Activated gamma-delta T cell treated with Interleukin-2 at 50 U/mL for 16 hours (primary cell): ENCODE measurements at regions not wholly inside any gene's neighbourhood (a gene's known extent, or its start where the extent isn't known, plus 50 kb on each side); places are given as distances from the start of the nearest gene placed in this dataset.
"Not testable (repeated sequence)": the region's sequence is repeated elsewhere in the genome, so short reads cannot be mapped to it uniquely, and the experiment has no call there.

Experiments
- DNase-seq: peaks from one replicate; pipeline ENCODE4 v3.0.0-alpha.2; 2020

DNA sequence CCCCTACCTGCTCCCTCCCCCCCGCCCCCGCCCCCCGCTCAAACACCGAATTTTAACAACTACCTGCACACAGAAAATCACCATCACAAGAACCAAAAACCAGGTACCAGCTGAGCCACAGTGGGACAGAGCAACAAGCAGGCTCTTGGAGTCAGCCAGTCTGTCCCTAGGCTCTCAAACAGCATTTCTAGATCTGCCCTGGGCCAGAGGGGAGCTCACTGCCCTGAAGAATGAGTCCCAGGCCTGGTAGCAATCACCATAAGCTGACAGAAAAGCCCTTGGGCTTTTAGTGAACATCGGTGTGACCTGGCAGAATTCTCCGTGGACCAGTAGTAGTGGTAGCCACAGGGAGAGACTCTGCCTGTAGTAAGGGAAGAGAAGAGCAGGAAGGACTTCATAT is 58.3 kb downstream of the C11orf87 start:
- no peak for DNase-seq

DNA sequence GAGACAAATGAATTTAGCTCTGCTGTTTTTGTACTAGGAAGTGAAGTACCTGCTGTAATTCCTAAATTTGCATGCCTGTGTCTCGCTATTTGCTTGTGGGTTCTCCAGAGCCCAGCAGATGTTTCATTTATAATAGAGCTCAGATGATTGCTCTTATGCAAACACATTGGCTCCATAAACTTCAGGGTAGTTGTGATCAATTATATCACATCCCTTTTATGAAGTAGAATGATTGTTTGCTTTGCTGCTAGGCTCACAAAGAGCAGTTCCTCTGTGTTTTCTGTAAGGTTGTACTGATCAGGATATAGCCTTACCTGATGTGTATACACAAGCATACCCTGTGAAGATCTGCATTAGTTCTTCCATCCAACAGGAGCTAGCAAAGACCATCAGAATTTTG is 64.1 kb downstream of the C11orf87 start:
- DNase-seq = no peak

DNA sequence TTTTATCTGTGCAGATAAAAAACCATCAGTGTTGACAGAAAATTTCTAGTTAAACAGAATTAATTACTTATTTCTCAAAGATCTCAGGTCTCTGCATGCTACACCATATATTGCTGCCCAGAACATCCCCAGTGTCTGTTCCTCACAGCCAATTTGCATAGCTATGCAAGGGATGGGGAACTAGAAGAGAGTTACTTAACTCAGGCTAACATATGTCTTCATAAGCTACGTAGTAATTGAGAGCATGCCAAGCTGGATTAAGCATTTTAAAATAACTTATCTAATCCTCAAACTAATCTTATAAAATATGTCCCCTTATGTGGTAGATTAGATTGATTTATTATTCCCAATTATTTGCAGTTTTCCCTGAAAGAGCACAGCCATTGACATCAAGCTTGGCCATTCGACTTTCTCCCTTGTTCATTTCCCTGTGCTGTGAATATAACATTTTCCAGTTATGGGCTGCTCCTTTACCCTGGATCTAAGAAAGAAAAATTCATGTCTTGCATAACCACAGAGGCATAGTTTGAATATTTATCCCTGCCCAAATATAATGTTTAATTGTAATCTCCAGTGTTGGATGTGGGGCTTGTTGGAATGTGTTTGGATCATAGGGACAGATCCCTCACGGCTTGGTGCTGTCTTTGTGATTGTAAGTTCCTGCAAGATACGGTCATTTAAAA is 69.1 kb downstream of the C11orf87 start:
- no peak for DNase-seq

DNA sequence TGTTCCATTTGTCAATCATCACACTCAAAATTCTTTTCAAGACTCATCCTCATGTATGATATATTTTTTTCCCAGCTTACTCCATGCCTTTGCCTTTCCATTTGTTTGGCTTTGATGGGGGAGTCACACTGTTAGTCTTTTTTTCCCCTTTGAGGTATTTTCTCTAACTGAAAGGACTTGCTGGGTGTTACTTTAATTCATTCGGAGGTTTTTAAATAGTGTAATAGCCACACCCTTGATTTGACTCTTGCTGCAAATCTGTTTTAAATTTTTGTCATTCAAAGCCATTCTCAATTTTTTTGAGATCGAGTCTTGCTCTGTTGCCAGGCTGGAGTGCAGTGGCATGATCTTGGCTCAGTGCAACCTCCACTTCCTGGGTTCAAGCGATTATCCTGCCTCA is 84.1 kb downstream of the C11orf87 start:
- DNase-seq = no peak

DNA sequence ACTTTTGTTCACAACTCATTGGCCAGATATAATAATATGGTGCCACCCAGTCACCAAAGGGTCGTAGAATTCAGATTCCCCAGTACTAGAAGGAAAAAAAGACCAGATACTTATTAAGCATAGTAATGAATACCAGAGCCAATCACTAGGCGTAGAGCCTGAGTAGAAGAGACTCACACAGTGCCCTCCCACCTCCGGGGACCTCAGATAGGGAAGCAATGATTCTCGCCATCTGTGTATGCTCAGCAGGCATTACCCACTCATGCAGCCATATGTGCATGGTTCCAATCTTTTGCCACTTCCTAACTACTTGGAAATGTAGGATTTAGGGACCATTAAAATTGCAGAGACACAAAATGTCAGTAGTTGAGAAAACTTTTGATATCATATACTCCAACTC is 85.3 kb downstream of the C11orf87 start:
- DNase-seq = no peak

DNA sequence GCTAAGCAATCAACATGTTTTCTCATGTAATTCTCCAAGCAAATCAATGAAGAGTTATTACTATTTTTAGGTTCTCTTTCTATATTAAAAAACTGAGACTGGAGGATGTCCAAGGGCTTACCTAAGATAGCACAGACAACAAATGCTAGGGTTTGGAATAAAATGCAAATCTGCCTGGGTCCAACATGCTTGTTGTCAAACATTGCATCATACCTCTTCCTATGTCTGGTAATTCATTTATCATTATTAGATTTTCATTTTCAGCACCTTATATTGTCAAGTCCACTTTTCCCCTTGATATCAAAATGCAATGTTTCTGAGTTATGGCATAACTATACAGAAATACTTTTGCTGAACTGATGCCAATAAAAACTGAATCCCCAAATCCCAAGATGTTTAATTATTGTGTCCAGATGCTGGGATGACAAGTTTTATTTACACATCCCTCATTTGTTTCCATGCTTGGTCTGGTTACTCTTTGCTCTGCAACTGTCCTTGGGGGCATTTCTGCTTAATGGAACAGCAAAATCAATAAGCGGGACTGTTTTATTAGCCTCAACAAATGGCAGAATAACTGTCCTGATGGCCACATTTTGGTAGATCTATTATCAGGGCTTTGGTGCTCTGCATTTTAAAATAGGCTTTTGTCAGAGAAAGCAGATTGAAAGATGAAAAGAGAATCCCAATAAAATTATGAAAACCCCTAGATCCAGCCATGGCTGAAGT is 86.0 kb downstream of the C11orf87 start:
- no peak for DNase-seq

DNA sequence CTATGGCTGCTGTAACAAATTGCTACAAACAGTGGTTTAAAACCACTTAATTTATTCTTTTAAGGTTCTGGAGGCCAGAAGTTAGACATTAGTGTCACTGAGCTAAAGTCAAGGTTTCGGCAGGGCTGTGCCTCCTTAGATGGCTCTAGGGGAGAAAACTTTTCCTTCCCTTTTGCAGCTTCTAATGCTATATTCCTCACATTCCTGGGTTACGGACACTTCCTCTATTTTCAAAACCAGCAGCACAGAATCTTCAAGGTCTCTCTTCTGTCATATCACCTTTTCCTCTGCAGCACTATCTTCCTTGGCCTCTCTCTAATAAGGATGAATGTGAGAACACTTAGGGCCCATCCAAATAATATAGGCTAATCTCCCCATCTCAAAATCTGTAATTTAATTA is 87.0 kb downstream of the C11orf87 start:
- DNase-seq = no peak

DNA sequence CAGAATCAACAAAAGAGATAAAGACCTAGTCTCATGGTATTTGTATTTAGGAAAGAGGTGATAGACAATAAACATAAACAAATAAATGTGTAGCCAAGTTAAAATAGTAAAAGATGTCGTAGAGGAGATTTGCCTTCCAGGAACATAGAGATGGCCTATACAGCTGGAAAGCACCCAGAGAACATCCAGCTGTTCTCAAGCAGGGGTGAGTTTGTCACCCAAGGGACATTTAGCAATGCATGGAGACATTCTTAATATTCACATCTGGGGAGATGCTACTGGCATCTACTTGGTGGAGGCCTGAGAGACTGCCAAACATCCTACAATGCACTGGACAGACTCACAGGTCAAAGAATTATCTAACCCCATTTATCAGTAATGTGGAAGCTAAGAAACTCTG is 88.3 kb downstream of the C11orf87 start:
- DNase-seq = no peak

DNA sequence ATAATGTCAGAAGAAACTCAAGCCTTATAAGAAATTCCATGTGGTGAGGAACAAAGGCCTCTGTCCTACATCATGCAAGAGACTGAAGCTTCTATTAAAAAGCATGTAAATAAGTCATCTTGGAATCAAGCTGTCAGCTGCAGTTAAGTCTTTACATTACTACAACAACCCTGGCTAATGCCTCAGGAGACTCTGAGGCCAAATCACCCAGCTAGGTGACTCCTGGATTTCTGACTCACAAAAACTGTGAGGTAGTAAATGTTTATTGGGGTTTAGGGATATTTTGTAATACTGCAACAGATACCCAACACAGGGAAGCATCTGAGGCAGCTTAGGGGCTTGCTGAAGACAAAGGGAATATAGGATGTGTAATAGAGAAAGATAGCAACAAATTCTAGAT is 89.6 kb downstream of the C11orf87 start:
- DNase-seq = no peak

DNA sequence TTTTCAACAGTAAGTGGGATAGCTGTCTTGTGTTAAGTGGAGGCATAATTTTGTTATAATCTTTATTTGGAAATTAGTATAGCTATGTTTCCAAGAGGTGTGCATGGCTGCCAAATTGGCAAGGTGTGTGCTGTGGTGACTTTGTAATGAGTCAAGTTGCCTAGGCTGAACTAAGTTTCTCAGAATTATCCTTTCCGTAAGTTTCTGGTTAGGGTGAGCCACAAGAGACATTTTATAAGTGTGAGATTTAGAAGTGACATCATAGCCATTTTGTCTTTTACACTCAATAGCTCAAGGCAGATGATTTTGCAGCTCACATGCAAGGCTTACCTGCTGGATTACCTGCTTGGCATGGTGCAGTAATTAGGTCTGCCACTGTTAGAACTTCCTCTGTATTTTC is 90.3 kb downstream of the C11orf87 start:
- no peak for DNase-seq

DNA sequence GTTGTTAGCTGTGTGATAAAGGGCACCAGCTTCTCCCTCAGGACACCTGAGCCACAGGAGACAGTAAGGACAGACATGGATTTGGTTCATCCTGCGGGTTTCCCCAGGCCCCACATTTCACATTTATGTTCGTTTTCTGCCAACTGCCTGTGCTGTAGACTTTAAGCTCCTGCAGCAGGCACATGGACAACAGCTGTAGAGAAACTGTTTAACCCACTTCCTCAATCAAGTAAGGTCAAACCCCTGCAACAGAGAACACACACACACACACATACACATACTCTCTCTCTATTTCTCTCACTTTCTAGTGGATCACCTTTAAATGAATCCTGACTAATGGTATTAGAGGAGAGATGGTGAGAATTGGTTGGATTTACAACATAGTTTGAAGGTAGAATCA is 90.7 kb downstream of the C11orf87 start:
- no peak for DNase-seq

DNA sequence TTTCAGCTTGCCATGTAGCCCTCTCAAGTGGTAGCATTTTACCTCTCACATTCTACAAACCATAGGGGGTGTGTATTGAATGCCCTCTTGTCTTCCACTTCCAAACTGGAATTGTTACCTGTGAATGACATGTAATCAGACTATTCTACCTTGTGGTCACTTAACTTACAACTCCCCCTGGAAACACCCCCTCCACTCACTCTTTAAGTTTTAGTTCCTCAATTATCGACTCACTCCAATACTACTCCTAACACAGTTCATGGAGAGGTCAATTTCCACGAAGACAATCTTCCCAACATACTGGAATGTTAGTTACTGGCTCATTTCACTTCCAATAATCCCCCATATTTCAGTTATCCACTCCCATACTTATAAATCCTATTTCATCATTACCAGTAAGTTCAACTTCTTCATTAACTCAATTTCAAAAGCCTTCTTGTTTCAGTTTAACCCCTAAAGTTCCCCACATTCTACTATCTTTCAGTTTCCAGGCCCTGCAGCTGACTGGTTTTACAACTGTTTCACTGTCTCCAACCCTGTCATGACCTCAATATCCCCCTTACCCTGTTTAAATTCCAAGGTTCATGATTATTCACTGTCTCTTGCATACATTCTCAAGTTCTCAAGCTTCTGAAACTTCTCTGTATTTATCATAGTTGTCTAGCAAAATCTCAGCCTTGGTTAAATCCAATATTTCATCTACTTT is 92.5 kb downstream of the C11orf87 start:
- no peak for DNase-seq

DNA sequence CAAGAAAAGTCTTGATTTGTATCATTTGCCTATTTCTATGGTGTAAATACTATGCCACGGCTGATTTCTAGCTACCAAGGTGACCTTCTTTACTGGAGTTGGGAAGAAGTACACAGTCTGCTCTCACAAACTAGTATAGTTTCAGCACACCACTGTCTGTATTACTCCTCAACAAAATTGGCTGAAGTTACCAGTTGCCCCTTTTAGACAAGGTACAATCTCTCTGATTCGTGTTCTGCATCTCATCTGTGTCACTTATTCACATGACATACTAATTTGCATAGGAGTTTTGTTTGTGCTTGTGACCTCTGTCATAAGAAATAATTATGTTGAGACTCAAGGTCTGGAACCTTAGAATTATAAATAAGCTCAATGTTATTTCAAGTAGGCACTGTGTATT is 97.3 kb downstream of the C11orf87 start:
- no peak for DNase-seq

DNA sequence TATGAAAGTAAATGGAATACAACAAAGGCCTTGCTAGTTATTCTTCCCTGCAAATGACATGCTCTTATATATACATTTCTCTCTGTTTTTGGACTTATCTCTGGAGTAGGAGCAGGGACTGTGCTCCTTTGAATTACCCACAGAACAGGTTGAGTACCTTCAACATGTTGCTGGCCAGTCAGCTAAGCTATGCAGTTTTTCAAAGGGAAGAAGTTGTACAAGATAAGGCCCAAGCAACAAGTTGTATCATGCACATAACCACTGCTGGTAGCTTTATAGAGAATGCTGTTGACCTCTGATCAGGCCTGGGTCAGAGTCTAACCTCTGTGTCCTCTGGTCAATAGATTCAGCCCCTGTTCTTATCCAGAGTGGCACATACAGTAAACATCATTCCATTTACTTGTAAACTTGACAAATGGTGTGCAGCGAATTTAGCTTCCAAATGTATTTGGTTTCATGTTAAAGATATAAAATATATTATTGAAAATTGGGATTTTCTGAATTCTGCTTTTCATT is 99.6 kb downstream of the C11orf87 start:
- no peak for DNase-seq

DNA sequence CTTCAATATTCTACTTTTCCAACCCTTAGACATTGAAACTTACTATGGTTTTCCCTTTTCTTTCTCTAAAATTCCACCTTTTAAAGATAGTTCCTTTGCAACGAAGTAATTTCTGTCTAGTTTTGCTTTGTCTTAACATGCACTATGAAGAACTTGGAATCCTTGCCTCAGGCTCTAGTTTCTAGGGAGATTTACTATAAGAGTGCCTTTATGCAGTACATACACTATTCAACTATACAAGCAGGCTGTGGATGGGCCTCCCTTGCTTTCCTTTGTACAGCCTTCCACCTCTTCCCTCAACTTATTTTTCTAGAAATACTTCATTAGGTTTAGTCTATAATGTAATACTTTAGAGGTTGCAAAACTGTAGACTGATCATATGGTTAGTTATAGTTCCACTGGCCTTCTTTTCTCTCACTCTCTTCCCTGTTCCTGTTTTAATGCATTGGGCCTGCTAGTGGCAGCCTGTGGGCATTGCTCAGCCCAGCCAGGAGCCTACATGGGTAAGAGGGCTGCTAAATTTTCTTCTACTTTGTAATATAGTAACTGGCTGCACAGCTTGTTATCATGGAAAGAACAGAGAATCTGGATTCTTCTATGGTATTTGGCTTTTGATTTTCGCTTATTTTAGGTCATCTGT is 100.2 kb downstream of the C11orf87 start:
- no peak for DNase-seq

DNA sequence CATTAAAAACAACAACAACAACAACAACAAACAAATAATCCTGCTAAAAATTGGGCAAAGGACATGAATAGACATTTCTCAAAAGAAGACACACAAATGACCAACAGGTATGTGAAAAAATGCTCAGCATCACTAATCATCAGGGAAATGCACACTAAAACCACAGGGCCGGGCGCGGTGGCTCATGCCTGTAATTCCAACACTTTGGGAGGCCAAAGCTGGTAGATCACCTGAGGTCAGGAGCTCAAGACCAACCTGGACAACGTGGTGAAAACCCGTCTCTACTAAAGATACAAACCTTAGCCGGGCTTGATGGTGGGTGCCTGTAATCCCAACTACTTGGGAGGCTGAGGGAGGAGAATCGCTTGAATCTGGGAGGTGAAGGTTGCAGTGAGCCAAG is 103.6 kb downstream of the C11orf87 start:
- DNase-seq = not testable (repeated sequence)

DNA sequence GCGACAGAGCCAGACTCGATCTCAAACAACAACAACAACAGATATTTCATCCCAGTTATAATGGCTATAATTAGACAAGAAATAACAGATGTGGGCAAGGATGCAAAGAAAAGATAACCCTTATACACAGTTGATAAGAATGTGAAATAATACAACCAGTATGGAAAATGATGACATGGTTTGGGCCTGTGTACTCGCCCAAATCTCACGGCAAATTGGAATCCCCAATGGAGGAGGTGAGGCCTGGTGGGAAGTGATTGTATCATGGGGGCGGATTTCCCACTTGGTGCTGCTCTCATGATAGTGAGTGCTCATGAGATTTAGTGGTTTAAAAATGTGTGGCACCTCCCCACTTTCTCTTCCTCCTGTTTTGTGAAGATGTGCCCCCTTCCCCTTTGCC is 104.1 kb downstream of the C11orf87 start:
- DNase-seq = no peak

DNA sequence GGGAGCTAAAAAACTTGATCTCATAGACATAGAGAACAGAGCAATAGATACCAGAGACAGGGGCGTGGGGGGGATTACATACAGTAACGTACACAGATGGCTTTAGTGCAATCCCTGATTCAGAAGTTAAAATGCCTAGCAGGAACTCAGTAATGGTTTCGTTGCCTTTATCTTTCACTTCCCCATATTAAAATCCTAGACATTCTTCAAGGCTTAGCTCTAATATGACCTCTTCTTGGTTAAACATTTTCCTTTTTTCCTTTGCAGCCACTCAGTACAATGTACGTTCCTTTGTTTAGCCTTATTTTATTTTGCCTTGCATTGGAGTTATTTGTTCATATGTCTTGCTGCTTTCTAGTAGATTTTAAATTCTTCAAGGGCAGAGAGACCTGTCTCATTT is 104.9 kb downstream of the C11orf87 start:
- DNase-seq = no peak

DNA sequence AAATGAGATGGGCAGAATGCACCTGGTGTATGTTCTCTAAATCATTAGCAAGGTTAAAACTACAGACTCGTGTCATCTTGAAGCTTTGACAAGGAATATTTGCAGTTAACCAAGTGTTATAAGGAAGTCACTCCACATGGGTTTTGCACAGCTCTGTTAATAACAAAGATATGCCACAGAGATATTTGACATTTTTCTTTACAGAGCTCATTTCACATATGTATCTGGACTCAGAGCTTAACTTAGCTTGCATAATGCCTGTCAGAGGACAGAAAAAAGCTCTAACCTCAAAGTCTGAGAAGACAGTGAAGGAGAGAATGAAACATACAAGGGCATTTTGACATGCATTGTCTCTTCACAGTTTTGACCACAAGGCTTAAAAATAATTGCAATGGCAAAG is 105.5 kb downstream of the C11orf87 start:
- no peak for DNase-seq

DNA sequence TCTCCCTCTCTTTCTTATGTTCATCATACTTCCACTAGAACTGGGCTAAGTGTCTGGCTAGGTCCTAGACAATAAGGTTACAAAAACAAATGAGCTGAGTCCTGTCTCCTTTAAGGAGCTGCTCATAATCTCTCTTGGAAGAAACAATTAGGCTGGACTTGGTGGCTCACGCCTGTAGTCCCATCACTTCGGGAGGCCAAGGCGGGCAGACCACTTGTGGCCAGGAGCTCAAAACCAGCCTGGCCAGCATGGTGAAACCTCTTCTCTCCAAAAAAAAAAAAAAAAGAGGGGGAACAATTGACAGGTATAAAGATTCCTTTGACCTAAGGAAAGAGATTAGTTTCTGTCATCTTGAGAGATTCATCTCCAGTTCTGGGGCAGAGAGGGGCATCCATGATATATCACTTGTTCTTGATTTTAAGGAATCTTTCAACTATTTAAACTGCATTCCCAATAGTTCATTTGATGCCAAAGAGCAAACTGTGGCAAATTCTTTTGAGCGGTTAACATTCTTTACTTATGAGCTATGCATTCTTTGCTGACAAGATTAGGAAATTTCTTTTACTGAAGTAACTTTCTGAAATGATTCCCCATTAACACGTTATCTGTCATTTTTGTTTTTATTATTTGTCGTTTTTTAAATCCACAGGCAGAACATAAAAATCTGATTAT is 125.5 kb downstream of the C11orf87 start:
- DNase-seq = no peak

DNA sequence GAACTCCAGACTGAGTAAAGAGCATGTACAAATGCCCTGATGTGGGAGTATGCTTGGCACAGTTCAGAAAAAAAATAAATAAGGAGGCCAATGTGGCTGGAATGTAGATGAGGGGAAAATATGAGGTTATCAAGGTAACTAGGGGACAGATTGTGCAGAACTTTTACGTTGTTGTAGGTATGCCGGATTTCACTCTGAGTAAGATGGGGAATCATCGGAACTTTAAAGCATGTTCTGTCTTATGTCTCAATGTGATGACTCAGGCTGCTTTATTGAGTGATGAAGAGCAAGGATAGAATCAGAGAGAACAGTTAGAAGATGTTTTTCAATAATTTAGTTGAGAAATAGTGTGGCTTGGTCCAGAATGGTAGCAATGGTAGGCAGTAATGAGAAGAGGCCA is 130.4 kb downstream of the C11orf87 start:
- no peak for DNase-seq

DNA sequence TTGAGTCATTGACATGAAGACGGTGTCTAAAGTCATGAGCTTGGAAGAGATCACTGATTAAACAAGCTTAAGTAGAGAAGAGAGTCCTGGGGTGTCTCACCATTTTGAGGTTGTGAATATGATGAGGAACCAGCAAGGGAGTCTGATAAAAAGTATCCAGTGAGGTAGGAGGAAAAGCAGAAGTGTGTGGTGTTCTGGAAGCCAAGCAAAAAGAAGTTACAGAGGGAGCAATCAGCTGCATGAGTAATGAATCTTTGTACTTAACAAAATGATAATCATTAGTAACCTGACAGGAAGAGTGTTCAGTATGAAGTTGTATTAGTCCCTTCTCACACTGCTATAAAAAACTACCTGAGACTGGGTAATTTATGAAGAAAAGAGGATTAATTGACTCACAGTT is 131.3 kb downstream of the C11orf87 start:
- DNase-seq = no peak

DNA sequence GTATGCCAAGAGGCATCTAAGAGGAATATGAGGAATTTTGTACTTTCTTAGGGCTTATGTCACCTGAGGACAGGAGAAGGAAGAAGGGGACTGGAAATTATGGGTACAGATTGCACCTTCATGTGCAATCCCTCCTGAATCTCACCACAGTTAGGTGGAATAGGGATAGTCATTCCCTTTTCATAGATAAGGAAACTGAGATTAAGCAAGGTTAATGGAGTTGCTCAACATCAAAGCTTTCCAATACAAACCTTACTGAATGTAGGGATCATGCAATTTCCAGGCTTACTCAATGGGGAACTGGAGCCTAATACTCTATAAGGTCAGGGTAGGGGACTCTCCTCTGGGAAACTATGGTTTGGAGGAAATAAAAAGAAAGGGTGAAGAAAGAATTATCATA is 133.0 kb downstream of the C11orf87 start:
- no peak for DNase-seq
